GM19397 (cell line): ENCODE measurements at regions not wholly inside any gene's neighbourhood (a gene's known extent, or its start where the extent isn't known, plus 50 kb on each side); places are given as distances from the start of the nearest gene placed in this dataset.

ENCODE experiments used
- ATAC-seq: cut with Tn5 transposase; IDR thresholded peaks from one replicate; pipeline ENCODE4 v1.9.1; 2021; ENCODE audit warnings: mild to moderate bottlenecking, moderate library complexity; ENCODE audit not compliant: unreplicated experiment

GRCh38 chr12:102540815-102541385, 60.5 kb upstream of the IGF1 start:
- no peak for ATAC-seq

GRCh38 chr12:102539651-102540553, 59.5 kb upstream of the IGF1 start:
- ATAC-seq: no peak

GRCh38 chr12:102535306-102535705, 54.9 kb upstream of the IGF1 start:
- ATAC-seq: no peak

GRCh38 chr12:102534899-102535298, 54.5 kb upstream of the IGF1 start:
- no peak for ATAC-seq

GRCh38 chr12:102533483-102534215, 53.3 kb upstream of the IGF1 start:
- ATAC-seq: no peak
